Skeletal muscle tissue (tissue), 3 donors: ENCODE measurements at regions not wholly inside any gene's neighbourhood (a gene's known extent, or its start where the extent isn't known, plus 50 kb on each side); places are given as distances from the start of the nearest gene placed in this dataset.
"Not testable (repeated sequence)": the region's sequence is repeated elsewhere in the genome, so short reads cannot be mapped to it uniquely, and the experiment has no call there.

Source experiments
- H3K27ac ChIP-seq: one replicate; pipeline ENCODE4 v1.7.0; 2013; ENCODE audit warnings: mild to moderate bottlenecking, low read depth, low read length, inconsistent platforms
- H3K27me3 ChIP-seq, 3 donors: one replicate each; pipeline ENCODE4 v1.7.0; 2013; ENCODE audit warnings: low read length in 3 of 3; ENCODE audit not compliant: control insufficient read depth in 3 of 3, insufficient read depth in 3 of 3
- H3K36me3 ChIP-seq, 3 donors: one replicate each; pipeline ENCODE4 v1.7.0; 2013; ENCODE audit warnings: low read length in 3 of 3; ENCODE audit not compliant: control insufficient read depth in 3 of 3, insufficient read depth in 3 of 3
- H3K4me1 ChIP-seq, 3 donors: one replicate each; pipeline ENCODE4 v1.7.0; 2013; ENCODE audit warnings: low read length in 3 of 3, mild to moderate bottlenecking in 3 of 3; ENCODE audit not compliant: control insufficient read depth in 3 of 3, insufficient read depth in 3 of 3
- H3K4me3 ChIP-seq, 3 donors: one replicate each; pipeline ENCODE4 v1.7.0; 2013; ENCODE audit warnings: low read length in 3 of 3
- H3K9ac ChIP-seq, 3 donors: one replicate each; pipeline ENCODE4 v1.7.0; 2013; ENCODE audit warnings: low read length in 3 of 3, mild to moderate bottlenecking in 3 of 3, moderate library complexity in 2 of 3, low read depth in 1 of 3
- H3K9me3 ChIP-seq, 3 donors: one replicate each; pipeline ENCODE4 v1.7.0; 2013; ENCODE audit warnings: low read length in 3 of 3; ENCODE audit not compliant: control insufficient read depth in 3 of 3
- donor health status: Osteomylitis.

DNA sequence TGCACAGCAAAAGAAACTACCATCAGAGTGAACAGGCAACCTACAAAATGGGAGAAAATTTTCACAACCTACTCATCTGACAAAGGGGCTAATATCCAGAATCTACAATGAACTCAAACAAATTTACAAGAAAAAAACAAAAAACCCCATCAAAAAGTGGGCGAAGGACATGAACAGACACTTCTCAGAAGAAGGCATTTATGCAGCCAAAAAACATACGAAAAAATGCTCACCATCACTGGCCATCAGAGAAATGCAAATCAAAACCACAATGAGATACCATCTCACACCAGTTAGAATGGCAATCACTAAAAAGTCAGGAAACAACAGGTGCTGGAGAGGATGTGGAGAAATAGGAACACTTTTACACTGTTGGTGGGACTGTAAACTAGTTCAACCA is 83.8 kb upstream of the VPREB1 start:
- not testable (repeated sequence) for H3K4me1 ChIP-seq, H3K4me3 ChIP-seq, H3K36me3 ChIP-seq, H3K9ac ChIP-seq, H3K9me3 ChIP-seq, H3K27ac ChIP-seq
- peaks cover 0 to 21% (median 15%) of the 10 kb centered on the region in 3 donors for H3K27me3 ChIP-seq

- H3K4me1 ChIP-seq = no peaks in the 10 kb centered on the region
- no peak overlapping the region for H3K9ac ChIP-seq
- H3K36me3 ChIP-seq = no peaks in the 10 kb centered on the region
- H3K27ac ChIP-seq = no peak overlapping the region
- no peak overlapping the region for H3K4me3 ChIP-seq
- peaks cover 0 to 16% (median 12%) of the 10 kb centered on the region in 3 donors for H3K27me3 ChIP-seq
- no peaks in the 10 kb centered on the region for H3K9me3 ChIP-seq
Measured at GRCh38 chr22:22159384-22159783, 85.2 kb upstream of the VPREB1 start.

DNA sequence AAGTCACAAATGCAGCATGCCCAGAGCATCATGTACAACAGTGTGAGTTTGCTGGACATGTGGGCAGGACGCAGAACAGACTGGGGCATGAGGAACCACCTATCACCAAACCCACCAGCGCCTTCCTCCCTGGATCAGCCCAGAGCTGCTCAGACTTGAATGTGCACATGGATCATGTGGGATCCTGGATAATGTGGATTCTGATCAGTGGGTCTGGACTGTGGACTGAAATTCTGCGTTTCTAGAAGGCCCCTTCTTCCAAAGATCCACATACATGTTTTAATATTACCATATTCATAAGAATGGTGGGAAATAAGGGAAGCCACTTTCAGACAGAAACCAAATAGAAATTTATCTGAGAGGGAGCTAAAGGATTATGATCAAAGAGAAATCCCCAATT is 85.6 kb upstream of the VPREB1 start:
- peaks cover 0 to 16% (median 12%) of the 10 kb centered on the region in 3 donors for H3K27me3 ChIP-seq
- H3K4me1 ChIP-seq = no peaks in the 10 kb centered on the region
- no peaks in the 10 kb centered on the region for H3K36me3 ChIP-seq
- H3K9me3 ChIP-seq = no peaks in the 10 kb centered on the region
- H3K27ac ChIP-seq = no peak overlapping the region
- no peak overlapping the region for H3K9ac ChIP-seq
- no peak overlapping the region for H3K4me3 ChIP-seq

GRCh38 chr22:22158207-22158816 is 86.3 kb upstream of the VPREB1 start:
- no peak overlapping the region for H3K9ac ChIP-seq
- H3K4me1 ChIP-seq = no peaks in the 10 kb centered on the region
- no peaks in the 10 kb centered on the region for H3K36me3 ChIP-seq
- no peaks in the 10 kb centered on the region for H3K9me3 ChIP-seq
- H3K4me3 ChIP-seq = no peak overlapping the region
- H3K27me3 ChIP-seq = peaks cover 0 to 13% (median 8%) of the 10 kb centered on the region in 3 donors
- H3K27ac ChIP-seq = no peak overlapping the region

GRCh38 chr22:22157348-22157725 is 87.2 kb upstream of the VPREB1 start:
- Histone ChIP-seq H3K27ac (no peak overlapping the region), H3K27me3 (peaks cover 0 to 11% (median 3%) of the 10 kb centered on the region in 3 donors), H3K9ac (no peak overlapping the region), H3K4me3 (no peak overlapping the region), H3K9me3 (no peaks in the 10 kb centered on the region), H3K4me1 (no peaks in the 10 kb centered on the region), H3K36me3 (no peaks in the 10 kb centered on the region)

DNA sequence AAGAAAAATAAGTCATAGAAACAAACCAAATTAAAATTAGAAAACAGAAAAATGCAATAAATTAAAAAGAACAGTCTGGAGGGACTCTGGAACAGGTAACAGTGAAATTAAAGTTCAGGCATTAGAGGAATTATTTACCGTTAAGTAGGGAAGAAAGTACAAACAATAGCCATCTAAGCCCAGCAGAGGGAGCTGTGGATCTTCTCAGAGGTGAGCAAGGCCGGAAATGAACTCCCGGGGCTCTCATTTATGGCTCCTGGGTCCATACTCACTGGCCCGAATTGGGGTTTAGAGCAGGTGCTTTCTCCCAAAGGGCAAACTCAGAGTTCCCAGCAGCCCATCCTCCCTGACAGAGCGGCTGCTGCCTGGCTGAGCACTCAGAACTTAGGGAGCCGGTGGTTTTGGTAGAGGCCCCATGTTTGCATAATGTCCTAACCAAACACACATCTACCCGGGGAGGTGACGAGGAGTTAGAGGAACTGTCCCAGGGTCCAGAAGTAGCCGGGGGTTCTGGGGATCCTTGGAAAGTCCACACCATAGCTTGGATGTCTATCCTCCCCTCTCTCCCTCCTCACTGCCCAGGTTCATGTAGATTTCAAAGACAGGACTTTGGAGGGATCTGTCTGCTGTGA is 87.8 kb upstream of the VPREB1 start:
- no peak overlapping the region for H3K9ac ChIP-seq
- peaks cover 0 to 11% (median 3%) of the 10 kb centered on the region in 3 donors for H3K27me3 ChIP-seq
- H3K4me3 ChIP-seq = no peak overlapping the region
- no peaks in the 10 kb centered on the region for H3K9me3 ChIP-seq
- H3K36me3 ChIP-seq = no peaks in the 10 kb centered on the region
- H3K4me1 ChIP-seq = no peaks in the 10 kb centered on the region
- no peak overlapping the region for H3K27ac ChIP-seq

DNA sequence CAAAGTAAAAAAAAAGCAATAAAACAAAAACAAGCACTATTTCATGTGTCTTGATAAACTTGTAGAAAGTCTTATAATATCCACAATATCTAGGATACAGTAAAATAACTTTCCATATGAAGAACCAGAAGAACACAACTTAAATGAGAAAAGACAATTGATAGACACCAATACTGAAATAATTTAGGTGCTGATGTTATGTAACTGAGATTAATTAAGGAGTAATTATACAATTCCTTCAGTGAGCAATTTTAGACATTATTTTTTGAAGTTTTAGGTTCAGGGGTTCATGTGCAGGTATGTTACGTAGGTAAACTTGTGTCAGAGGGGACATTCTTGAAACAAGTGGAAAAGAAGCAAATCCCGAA is 88.3 kb upstream of the VPREB1 start:
- H3K36me3 ChIP-seq = no peaks in the 10 kb centered on the region
- H3K9ac ChIP-seq = no peak overlapping the region
- peaks cover 0 to 9% (median 3%) of the 10 kb centered on the region in 3 donors for H3K27me3 ChIP-seq
- H3K4me1 ChIP-seq = no peaks in the 10 kb centered on the region
- H3K27ac ChIP-seq = no peak overlapping the region
- no peak overlapping the region for H3K4me3 ChIP-seq
- H3K9me3 ChIP-seq = no peaks in the 10 kb centered on the region

- H3K27ac ChIP-seq = no peak overlapping the region
- no peaks in the 10 kb centered on the region for H3K9me3 ChIP-seq
- H3K9ac ChIP-seq = no peak overlapping the region
- H3K4me3 ChIP-seq = no peak overlapping the region
- H3K36me3 ChIP-seq = no peaks in the 10 kb centered on the region
- H3K4me1 ChIP-seq = no peaks in the 10 kb centered on the region
- H3K27me3 ChIP-seq = peaks cover 0 to 9% (median 5%) of the 10 kb centered on the region in 3 donors
Measured at GRCh38 chr22:22155607-22156006, 89.0 kb upstream of the VPREB1 start.

GRCh38 chr22:22155146-22155545 is 89.4 kb upstream of the VPREB1 start:
- H3K27ac ChIP-seq = no peak overlapping the region

DNA sequence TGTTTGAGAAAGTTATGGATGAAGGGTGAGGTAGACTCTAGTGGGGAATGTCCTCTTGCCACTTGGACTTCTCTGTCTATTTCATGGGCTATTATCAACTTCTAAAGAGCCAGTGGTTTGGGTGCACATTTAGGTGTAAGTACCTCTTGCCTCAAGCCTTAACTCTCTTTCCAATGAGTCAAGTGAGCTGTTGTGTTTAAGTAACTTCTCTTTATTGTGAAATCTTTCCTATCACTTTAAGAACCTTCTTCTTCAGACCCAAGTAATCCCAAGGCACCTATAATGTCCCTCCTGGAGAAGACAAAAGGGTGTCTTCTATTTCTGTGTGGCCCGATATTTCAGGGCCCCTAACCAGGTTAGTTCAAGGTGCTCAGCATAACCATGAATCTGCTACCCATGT is 90.5 kb upstream of the VPREB1 start:
- Histone ChIP-seq H3K9me3 (no peaks in the 10 kb centered on the region), H3K36me3 (no peaks in the 10 kb centered on the region), H3K9ac (no peak overlapping the region), H3K27ac (no peak overlapping the region), H3K4me3 (no peak overlapping the region), H3K27me3 (peaks cover 7 to 20% (median 9%) of the 10 kb centered on the region in 3 donors), H3K4me1 (no peaks in the 10 kb centered on the region)

More at GRCh38 chr22:22155146-22155545, 89.4 kb upstream of the VPREB1 start:
- Histone ChIP-seq H3K36me3 (no peaks in the 10 kb centered on the region), H3K4me3 (no peak overlapping the region), H3K27me3 (peaks cover 3 to 12% (median 5%) of the 10 kb centered on the region in 3 donors), H3K9me3 (no peaks in the 10 kb centered on the region), H3K9ac (no peak overlapping the region), H3K4me1 (no peaks in the 10 kb centered on the region)
